NCI-H226 (cell line): ENCODE measurements at regions not wholly inside any gene's neighbourhood (a gene's known extent, or its start where the extent isn't known, plus 50 kb on each side); places are given as distances from the start of the nearest gene placed in this dataset.

Source experiments
- DNase-seq: peaks from one replicate; pipeline ENCODE4 v3.0.0-alpha.2; 2015

DNA sequence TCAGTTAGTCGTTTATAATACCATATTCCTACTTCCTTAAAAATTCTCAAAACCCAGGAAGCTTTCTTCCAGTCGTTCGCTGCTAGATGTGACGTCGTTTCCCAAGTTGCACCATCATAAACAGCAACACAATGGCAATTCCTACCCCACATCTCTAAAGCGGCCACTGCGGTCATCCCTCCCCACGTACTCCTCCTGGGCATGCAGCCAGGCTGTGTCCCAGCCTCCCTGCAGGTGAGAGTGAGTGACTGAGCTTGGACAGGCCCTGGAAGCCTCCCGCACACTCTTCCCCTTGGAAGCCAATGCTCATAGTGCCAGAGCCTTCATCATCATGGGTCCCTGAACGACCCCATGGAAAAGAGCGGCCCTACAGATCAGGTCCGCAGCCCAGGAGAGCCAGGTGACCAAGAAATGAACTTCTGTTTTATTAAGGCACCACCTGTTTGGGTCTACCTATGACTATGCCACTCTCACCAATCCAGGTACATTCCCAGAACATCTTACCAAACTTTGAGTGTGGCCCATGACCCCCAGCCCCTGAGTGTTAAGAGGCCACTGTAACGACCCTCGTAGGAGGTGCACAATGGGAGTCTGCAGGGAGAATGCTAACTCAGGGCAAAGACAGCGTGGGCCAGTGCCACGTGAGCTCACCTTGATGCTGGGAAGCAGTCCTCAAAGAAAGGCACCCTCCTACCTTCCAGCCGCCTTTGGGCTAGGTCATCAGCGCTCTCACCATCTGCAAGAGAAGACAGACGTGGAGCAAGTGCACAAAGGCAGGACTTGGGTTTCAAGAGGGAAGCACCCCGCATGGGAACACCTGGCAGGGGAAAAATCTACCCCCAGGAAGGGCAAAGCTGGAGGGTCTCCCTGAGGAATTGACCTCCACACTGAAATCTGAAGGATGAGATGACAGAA, 74.7 kb upstream of the RAB6C start:
- no peak for DNase-seq

DNA sequence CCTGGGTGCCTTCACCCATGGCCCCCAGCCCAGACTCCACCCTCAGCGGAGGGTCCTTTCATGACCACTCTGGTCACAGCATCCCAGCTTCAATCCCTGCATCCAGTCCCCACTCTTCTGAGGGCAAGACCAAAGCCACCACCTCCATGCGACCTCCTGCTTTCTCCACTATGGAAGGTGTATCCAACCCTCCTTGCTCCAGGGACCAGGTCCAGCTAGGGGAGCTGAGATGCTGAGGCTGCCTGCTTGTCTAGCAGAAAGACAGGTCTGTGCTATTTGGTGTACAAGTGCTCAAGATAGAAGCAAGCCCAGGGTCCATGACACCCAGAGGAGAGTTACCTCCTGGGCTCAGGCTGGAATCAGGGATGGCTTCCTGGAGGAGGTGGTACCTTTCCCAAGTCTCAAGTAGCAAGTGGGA, 73.8 kb upstream of the RAB6C start:
- DNase-seq: no peak

DNA sequence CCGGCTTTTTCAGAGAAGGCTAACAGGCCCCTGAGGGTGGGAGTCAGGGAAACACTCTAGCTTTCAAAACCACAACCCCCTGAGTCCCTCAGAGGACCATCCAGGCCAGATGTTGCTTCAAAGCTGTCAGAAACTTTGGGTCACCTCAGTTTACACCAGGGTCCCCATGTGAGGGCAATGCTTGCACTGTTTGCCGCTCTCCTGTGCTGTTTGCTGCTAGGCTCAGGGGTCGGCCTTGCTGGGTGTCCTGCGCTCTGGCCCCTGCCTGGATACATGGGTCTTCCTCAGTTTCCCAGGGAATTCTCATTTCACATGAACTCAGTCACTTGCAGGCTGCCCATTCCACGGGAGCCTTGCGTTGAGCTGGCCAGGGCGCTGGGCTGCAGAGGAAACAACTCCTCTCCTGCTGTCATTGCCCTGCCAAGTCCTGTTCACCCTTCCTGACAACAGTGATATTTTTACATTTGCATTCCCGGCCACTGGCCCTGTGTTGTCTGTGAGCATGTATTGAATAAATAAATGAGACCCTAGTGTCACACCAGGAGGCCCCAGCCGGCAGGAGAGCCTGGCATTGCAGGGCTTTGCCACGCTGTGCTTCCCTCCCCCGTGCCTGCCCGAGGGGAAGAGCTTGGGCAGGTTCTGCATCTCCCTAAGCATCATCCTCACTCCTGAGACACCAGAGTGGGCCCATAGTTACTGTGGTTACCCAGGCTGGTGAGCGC, 73.2 kb upstream of the RAB6C start:
- no peak for DNase-seq

DNA sequence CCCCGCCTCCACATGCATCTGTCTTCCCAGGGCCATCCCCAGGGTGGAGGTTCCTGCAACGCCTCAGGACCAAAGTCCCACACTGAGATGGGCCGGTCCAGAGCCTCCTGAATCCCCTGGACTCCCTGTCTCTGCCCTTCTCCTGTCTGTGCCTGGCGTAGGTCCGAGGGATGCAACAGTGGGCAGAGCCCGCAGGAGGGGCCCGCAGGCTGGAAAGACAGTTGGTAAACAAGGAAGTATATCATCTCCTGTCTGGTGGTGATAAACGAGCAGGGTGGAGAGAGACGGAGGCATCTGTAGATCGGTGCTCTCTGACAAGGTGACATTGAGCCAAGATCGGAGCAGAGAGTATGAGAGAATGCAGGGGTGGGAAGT, 72.6 kb upstream of the RAB6C start:
- no peak for DNase-seq

DNA sequence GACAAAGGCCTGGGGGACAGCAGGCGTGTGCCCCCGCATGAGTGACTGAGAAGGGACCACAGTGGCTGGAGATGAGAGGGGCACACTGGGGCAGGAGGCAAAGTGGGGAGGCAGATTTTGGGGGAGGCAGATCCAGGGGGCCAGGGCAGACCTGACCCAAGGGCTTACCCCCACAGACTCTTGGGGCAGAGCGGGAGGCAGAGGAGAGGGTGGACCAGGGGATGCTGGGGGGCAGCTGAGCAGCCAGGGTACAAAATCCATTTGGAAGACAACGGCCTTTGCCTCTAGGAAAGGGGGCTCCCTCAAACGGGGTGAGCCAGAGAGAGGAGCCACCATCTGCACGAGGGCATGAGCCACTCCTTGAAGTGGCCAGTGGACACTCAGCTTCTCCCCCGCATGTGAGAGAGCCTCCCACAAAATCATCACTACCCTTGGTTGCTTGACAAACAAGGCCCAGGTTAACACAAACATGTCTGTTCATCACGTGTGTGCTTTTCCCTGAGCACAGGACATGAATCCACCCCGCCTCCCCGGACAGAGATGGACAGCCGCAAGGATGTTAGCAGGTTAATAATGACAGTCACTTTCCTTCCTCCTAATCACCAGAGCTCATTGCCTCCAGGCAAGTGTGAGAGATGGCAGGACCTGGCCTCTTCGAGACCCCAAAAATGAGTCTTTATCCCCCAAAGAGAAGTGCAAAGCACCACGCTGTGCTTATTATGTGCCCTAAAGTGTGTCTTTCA, 72.0 kb upstream of the RAB6C start:
- no peak for DNase-seq

DNA sequence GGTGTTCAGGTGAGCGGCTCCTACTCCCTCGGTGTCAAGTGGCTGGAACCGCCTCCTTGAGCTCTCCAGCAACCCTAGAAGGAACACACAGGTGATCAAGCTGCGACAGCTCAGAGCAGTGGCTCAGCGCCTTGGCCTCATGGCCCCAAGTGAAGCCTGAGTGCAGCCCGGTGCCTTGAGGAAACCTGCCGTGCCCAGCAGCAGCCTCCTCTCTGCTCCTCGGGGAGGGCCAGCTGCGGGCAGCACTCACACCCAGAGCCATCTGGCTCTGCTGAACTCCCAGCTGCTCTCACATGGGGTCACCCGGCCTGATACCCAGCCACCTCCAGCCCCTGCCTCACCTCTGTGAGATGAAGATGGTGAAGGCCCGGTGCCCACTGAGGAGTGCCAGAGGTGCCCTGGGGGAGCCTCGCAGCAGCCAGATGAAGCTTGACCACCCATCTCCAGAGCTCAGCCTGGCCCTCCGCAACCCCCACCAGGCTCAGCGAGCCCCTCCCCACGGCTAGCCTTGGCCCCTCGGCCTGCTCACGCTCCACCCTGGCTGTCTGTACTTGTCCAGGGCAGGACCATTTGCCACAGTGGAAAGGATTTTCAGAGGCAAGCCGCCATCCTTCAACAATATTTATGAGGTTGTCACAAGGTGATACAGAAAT, 70.6 kb upstream of the RAB6C start:
- DNase-seq: no peak

DNA sequence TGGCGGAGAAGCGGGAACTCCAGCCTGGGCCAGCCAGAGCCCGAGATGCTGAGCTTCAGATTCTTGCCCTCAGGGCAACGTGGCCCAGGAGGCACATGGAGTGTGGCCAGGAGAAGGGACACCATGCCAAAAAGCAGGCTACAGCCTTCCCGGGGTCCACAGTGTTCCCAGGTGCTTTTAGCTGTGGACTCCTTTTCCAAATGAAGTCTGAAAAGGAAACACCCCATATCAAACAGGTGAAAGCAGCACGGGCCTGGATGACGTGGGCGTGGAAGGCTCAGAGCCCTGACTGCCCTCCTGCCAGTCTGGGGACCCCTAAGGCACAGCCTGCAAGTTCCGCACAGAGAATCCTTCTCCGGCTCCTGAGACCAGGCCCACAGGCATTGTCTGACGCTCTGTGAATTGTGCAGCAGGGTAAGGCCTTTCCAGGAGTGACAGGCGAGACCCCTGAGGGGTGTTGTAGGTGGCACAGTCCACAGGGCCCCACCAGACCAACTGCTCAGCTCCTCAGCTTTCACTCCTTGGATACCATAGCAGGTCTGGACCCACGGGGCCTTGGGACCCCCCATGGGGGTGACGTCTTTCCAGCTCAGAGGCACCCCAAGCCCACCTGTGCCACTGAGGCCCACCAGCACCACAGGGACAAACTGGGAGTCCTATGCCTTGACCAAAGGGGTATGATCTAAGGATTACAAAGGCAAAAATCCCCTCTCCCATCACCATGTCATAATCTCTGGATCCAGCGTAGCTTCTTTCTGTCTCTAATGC, 69.6 kb upstream of the RAB6C start:
- DNase-seq: no peak

DNA sequence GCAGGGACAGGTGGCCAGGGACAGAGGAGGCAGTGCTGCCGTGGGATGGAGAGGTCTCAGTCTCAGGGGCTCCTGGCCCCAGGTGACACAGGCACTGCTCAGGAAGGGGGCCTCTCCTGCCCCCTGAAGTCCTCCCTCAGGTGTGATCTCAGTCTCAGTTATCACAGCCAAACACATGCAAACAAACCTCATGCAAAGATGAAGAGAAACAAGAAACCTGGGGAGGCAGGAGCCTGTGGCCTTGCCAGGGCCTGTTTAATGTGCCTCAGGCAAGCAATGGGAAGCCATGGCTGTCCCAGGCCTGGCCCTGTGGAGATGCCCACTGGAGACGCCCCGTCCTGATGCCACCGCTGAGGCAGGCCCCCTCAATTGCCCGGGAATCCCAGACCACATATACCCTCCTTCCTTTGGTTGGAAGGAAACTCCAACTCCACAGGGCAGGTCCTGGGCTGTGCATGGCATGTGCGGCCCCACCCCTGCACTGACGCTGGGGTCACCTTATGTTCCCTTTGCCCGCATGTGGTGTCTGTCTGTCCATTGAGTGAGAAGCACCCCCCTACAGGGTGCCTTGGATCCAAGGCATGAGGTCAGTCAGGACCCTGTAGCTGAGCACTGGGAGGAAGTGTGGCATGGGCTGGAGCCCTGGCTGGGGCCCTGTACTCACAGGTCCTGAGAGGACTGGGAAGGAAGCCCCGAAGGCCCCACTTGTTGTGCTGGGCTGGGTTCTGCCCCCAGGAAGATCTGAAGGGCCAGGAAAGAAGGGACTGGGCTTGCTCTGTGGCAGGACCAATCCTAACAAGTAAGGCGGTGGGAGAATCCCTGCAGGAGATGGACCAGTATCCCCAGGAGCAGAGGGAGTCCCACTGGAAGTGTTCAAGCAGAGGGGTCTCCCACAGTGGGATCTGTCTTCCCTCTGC, 68.8 kb upstream of the RAB6C start:
- DNase-seq: no peak

DNA sequence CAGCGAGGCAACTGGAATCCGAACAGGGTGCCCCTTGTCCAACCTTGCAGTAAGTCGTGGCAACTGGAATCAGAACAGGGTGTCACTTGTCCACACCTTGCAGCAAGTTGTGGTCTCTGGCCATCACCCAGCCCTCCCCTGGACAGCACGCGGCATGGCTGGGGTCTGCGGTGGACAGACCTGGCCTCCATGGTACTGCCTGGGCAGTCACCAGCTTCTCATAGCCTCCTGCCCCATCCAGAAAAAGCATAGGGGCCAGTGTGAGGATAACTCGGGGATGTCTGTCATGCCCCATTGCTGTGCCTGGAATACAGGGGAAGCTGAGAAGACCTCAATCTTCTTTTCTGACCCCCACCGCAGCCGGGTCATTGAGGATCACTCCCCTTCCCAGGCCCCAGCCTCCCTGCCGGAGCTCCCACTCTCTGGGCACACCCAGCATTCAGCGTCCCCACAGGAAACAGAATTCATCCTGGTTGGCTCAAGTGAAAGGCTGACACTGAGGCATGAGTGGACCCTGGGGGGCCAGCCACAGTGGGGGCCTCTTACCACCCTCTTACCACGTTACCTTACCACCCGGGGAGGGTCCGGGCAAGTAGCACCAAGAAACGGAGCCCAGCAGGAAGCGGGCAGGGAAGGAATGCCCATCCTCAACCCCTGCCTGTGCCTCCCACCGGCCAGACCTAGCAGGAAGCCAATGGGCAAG, 68.0 kb upstream of the RAB6C start:
- DNase-seq: no peak

DNA sequence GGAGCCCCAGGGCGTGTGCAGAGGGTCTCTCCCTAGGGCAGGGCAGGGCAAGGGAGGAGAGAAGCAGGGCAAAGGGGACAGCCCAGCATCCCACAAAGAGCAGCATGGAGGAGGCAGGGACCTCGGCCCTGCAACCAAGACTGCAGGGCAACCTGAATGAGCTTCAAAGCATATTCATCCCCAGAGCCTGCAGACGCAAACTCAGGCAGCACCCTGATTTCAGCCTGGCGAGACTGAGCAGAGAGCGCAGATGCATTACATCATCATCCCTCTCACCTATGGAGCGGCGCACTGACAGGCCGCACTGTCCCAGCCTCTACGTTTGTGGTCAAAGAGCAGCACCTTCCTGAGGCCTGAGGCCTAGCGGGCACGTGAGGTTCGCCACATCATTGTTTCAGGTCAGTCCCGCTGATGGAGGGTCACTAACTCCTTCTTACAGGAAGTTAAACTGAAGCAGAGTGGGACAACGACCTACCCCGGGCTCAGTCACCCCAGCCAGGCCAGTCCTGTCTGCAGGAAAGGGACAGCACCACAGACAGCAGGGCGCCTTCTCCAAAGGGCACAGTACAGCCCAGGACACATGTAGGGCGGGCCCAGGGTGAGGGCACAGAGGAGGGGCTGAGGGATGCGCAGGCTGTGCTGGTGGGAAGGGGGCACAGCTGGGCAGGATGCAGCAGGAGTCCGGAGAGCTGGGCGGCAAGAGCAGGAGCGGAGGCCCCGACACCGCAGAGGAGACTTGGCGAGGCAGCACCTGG, 67.2 kb upstream of the RAB6C start:
- DNase-seq: no peak

DNA sequence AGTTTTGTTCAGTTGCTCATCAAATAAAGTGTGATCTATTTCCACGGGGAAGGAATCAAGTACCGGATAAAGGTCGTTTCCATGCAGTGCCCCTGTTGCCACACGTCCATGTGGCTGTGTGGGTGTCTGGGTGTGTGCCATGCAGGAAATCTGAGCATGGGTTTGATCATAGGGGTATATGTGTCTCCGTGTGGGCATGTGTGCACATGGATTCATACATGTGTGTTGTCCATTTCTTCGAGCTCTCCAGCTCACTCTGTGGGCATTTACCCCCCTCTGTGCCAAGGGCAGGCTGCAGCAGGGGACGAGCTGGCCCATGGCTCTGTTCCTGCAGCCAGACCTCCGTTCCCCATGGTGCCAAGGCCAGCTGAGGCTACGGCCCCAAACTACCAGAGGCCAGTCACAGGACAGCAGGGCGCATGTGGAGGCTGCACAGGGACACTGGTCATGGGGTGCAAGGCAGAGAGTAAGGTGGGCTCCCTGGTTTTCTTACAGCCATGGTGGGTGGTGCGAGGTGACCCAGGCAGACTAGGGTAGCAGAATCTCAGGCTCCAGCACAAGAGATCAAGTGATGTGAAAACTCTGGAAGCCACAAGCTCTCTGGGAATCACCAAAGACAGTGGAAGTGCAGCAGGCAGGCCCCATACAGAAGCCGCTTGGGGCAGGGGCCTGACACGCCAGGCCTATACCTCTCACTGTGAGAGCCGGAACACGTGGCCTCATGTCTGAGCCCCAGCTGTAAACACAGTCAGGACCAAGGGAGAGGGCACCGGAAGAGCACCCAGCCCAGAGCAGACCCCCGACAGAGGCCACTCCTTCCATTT, 66.4 kb upstream of the RAB6C start:
- DNase-seq: no peak

DNA sequence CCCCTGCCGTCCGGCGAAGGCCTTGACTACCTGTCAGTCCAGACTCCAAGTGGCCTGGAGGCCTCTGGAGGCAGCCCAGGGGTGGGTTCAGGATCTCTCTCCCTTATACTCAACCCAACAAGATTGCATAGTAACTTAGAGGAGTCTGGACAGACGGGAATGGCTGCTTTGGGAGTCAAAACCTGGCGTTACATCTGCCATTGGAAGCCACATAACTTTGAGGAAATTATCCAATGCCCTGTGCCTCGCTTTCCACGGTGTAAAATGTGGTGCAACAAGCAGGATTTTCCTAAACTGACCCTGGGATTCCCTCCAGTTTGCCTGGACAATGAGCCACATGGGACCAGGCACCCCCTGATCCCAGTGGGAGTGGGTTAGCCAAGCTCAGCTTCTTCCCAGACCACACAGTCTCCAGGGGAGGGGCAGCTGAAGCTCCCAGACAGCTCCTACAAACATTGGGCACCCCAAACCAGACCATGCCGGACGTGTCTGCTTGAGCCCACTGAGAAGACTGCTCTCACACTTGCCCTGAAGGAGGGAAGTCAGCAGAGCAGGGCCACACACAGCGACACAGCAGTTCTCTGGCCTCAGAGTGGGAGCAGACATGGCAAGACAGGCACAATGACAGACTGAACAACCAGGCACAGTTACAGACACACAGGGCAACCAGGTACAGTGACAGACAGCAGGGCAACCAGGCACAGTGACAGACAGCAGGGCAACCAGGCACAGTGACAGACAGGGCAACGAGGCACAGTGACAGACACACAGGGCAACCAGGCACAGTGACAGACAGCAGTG, 65.6 kb upstream of the RAB6C start:
- no peak for DNase-seq

DNA sequence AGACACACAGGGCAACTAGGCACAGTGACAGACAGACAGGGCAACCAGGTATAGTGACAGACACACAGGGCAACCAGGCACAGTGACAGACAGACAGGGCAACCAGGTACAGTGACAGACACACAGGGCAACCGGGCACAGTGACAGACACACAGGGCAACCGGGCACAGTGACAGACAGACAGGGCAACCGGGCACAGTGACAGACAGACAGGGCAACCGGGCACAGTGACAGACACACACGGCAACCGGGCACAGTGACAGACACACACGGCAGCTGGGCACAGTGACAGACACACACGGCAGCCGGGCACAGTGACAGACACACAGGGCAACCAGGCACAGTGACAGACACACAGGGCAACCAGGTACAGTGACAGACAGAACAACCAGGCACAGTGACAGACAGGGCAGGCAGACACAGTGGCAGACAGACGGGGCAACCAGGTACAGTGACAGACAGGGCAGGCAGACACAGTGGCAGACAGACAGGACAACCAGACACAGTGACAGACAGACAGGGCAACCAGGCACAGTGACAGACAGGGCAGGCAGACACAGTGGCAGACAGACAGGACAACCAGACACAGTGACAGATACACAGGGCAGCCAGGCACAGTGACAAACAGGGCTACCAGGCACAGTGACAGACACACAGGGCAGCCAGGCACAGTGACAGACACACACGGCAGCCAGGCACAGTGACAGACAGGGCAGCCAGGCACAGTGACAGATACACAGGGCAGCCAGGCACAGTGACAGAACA, 64.7 kb upstream of the RAB6C start:
- DNase-seq: no peak

DNA sequence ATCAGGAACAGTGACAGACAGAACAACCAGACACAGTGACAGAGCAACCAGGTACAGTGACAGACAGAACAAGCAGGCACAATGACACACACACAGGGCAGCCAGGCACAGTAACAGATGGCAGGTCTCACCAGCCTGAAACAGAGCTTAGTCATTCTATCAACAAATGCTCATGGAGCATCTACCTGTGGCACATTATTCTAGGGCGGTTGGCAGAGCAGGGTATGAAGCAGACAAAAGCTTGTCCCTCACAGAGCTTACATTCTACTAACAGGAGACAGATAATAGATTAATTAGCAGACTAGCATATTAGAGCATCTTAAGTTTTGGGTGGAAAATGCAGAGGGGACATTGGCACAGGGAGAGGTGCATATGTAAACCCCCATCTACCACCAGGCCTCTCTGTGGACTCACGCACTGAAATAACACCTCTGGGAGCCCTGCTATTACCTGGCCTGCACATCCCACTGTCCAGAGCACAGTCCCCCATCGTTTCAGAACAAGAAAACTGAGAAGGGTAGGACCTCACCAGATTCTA, 64.1 kb upstream of the RAB6C start:
- no peak for DNase-seq

DNA sequence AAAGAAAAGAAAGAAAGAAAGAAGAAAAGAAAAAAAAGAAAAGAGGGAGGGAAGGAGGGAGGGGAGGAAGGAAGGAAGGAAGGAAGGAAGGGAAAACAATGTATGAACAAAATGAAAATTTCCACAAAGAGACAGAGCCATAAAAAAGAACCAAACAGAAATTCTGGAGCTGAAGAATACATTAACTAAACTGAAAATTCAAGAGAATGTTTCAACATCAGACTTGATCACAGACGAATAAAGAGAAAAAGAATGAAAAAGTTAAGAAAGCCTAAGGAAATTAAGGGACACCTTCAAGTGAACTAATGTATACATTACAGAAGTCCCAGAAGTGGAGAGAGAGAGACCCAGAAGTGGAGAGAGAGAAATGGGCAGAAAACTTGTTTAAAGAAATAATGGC, 60.9 kb upstream of the RAB6C start:
- no peak for DNase-seq

DNA sequence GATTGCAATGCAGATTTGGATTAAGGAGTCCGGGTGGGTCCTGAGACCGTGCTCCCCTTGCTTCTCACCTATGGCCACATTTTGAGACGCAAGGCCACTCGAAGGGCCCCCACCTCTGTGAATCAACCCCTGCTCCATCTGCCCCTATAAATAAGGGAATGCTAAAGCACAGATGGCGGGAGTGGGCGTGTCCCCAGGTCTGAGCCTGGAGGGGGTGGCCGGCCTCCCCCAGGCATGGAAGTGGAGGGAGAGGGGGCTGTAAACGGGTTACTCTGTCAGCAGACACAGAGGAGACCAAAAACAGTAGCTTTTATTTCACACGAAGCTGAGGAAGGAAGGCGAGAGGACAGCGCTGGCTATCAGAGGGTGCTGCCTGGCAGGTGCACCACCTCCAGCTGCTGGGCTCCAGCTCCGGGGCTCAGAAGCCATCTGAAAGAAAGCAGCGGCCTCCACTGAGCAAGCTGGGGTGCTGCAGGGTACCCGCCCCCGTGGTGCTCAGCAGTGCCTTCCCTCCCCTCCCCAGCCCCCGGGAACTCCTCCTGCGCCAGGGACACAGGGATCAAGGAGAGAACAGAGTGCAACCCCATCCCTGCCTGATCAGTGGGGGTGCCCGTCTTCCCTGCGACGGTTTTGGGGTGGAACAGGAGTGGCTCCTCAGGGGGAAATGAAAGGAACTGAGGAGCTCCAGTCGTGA, 56.7 kb upstream of the RAB6C start:
- no peak for DNase-seq
